ENCODE measurements at regions not wholly inside any gene's neighbourhood (a gene's known extent, or its start where the extent isn't known, plus 50 kb on each side); places are given as distances from the start of the nearest gene placed in this dataset.
A peak's percentile ranks its signal among the peaks of the same experiment; 100 is the strongest.
"Not testable (repeated sequence)": the region's sequence is repeated elsewhere in the genome, so short reads cannot be mapped to it uniquely, and the experiment has no call there.

DNA sequence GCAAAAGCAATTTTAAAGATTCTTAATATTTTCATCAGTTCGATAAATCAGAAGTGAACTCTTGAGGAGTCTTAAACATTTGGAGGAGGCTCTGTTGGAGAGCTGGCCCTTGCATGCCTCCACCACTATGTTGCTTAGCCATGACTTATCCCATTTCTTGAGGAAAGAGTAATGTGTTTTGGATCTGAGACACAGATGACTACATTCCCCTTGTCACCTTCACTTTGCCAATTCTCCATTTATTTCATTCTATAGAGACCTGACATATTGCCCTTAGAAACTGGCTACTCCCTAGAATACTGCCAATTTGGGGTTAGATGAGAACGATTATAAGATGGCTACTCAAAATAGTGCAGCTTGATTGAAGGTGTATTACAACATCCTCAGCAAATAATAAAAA, 157.4 kb upstream of the TMEM260 start:
- DNase-seq (ENCODE audit: low read depth in 3 of 3): no peak

DNA sequence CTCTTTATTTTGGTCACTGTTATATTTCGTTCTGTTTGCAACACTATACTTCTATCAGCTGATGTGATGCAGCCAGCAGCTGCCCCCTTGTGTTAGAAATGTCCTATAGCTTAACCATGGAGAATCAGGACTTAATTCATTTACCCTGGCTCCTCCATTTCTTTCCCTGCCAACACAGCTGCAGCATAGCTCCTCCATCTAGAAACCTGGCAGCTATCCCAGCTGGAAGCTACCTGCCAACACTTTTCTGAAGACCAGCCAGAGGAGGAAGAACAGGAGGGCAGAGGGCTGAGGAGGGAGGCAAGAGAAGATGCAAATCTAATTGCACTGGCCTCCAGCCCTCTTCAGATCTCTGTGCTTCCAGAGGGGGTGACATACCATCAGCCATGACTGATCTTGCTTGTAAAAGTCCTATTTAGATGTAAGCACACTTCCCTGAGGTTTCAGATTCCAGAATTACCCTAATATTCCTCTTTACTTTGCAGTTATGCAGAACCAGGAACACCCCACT, 156.8 kb upstream of the TMEM260 start:
- DNase-seq (ENCODE audit: low read depth in 3 of 3): no peak

DNA sequence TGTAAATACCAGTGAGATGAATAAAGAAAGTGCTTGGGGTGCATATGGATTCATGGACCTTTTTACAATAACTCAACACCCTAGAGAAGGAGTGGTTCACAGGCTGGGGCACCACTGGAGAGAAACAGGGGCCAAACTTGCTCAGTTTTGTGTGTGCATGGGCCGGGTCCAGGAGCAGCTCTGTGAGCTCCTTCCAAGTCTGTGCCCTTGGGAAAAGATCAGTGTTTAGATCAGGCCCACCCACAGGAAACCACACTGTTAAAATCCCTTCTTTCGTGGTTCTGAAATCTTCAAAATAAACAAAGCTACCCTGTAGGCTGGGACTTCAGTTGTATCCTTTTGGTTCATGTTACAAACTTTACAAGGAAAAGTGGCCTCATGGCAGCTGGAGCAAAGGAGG, 156.1 kb upstream of the TMEM260 start:
- DNase-seq (ENCODE audit: low read depth in 3 of 3): no peak

DNA sequence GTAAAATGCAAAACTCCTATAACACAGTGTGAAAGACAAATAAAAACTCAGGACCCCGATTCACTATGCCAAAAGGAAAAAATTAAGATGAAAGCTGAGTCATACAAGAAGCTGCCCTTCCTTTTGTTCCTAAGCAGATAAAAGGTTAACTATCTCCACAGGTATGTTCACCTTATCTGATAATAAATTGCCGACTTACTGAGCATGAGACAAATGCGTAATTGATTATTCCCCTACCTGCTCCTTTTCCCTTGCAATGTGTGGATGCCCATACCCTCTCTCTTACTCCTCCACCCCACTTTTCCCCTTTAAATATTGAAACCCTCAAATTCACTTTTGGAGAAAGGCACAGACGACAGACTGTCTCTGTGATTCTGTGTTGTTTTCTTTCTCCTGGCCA, 148.6 kb upstream of the TMEM260 start:
- no peak for DNase-seq (ENCODE audit: low read depth in 3 of 3)

DNA sequence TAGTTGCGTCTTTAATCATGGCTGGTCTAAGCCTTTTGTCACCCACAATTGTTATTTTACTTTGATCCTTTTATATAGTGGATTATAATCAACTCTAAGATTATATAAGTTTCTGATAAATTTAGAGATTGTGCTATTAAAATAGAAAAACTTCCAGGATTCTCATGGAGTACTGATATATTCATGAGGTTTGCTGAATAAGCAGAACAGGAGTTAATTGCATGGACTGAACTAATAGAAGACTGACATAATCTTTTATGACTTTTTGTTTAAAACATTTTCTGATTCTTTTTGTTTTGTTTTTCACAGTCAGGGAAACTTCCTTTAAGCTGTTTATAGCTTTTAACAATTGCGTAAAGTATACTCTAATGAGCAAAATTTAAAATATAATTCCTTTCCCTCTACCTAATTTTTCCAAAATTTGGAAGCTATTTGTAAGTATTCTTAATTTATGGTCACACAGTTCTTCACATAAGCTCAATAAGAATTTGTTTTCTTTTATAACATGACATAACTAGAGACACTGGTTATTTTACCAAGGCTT, 129.9 kb upstream of the TMEM260 start:
- DNase-seq (ENCODE audit: low read depth in 3 of 3): no peak

DNA sequence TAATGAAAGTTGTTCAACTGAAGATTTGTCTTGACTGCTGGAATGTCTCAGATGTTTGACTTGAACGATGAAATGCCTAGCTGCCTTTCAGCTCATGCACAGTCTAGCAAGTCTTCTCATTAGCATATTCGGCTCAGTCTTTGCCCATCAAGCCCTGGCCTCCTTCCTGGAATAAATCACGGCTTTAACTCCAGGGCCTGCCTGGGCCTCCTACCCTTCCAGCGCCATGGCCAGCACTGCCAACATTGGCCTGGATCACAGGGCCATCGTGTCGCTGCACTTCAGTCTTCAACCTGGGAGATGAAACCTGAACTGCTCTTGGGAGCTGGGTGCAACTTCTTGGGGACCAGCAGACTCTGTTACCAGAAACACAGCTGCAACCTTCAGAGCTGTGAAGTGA, 126.7 kb upstream of the TMEM260 start:
- no peak for DNase-seq (ENCODE audit: low read depth in 3 of 3)

DNA sequence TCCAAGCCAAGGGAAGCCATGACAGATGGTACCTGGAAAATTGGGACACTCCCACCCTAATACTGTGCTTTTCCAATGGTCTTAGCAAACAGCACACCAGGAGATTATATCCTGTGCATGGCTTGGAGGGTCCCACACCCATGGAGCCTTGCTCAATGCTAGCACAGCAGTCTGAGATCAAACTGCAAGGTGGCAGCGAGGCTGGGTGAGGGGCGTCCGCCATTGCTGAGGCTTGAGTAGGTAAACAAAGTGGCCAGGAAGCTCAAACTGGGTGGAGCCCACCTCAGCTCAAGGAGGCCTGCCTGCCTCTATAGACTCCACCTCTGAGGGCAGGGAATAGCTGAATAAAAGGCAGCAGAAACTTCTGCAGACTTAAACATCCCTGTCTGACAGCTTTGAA, 124.9 kb upstream of the TMEM260 start:
- not testable (repeated sequence) for DNase-seq (ENCODE audit: low read depth in 3 of 3)

DNA sequence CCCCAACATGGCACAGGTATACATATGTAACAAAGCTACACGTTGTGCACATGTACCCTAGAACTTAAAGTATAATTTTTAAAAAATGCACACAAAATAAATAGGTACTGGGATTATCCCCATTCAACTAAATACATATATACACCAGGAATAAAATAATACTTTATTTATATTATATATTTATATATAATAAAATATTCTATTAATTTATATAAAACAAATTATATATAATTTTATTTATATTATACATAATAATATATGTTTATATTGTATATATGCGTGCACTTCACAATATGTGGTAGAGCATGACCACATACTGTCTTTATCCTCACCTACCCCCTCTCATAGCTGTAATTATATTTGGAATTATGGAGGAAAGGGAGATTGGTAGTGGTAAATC, 119.1 kb upstream of the TMEM260 start:
- no peak for DNase-seq (ENCODE audit: low read depth in 3 of 3)

DNA sequence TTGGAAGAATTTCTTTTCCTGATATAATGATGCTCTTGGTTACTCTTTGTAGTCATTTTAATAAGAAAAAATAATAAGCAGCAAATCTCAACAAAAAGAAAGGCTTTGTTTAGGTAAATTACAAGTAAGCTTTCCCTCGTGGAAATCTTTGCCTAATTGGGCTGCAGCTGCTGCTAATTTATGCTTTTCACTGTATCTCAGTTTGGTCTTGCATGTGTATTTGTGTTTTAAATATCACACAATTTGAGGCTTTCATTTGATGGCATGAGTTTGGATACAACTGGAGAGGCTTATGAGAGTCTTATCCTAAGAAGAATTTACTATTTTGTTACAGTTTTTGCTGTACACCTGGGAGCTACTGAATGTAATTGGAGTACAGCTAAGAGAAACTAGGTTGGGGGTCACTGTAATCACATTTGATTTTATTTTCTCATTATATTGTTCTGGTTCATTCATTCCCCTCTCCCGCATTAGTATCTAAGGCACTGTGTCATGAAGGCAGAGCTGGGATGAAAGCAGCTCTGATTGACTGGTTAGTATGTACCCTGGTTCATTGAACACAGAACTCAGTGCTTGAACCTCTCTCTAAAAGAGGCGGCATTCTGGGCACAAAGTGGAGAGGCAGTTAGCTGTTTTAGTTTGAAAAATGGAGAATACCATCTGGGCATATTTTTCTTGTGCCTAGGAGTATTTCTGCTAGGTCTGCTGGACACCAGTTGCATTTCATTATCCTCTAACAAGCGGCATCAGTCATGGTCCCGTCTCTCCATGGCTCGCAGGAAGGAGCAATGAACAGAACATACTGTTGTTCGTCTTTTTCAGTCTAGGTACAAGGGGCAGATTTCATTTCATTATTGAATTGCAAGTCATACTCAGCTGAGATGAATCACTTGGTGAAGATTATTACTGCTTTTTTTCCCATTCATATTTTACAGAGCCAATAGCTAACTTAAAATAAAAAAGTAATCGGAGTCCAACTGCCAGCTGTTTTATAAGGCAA, 118.0 kb upstream of the TMEM260 start:
- DNase-seq (ENCODE audit: low read depth in 3 of 3): no peak

DNA sequence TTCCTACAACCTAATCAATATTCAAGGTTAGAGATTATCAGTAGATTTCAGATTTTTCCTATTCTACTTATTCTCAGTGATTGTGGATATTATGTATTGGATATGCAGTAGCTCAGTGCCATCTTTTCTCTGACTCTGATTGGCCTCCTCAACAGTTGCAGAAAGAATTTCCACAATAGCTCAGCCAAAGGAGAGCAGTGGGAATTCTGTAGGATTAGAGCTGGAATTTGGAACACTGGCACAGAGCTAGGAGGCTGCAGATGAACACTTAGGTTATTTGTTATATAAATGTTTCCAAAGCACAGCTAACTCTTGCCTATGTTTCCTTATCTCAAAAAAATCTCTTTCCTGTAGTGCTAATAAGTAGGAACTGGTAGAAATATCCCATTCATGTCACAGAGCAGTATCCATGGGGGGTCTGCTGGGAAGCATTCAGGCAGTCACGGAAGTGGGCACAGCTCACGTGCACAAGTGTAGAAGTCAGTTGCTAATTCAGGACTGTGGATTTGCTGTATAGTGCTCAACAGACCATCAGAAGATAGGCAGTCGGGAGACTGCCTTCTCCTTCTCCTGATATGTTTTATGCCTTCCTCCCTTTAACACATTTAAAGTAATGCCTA, 116.2 kb upstream of the TMEM260 start:
- DNase-seq (ENCODE audit: low read depth in 3 of 3): no peak

DNA sequence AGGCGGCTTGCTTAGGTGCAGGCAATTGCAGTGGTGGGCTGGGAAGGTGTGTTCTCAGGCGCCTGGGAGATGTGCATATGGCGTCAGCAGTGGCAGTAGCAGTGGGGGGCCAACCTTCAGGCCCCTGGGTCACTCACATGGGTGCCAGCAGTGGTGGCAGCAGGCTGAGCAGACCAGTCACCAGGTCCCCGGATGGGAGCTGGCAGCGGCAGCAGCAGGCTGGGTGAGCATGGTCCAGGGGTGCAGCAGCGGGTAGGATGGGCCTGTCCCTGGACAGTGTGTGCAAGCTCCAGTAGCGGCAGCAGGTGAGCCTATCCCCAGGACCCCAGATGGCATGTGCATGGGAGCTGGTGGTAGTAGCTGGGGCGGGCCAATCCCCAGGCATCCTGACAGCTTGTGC, 108.5 kb upstream of the TMEM260 start:
- DNase-seq (ENCODE audit: low read depth in 3 of 3): no peak

DNA sequence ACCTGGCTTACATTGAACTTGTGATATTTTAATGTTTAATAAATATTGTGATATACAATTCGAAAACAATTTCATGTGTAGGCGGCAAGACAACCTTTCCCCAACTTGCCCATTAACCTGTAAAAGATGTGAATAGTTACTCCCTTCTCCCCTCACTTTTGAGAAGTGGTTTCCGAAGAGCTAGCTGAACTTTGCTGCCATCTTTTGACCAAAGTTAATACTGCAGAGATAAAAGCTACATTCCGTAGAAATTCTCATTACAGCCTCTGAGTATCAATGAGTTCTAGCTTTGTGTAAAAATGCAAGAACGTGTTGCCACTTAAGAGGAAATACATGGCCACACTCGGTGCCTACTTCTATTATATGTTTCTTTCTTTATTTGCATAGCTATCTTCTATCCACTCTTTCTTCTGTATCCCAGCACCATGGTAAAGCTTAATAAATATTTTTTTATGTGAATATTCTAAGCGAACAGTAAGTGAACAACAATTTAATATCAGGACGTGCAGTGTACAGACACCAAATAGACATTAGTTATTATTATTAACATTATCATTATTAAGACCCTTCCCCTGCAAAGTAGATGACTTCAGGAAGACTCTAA, 105.1 kb upstream of the TMEM260 start:
- DNase-seq (ENCODE audit: low read depth in 3 of 3): no peak

DNA sequence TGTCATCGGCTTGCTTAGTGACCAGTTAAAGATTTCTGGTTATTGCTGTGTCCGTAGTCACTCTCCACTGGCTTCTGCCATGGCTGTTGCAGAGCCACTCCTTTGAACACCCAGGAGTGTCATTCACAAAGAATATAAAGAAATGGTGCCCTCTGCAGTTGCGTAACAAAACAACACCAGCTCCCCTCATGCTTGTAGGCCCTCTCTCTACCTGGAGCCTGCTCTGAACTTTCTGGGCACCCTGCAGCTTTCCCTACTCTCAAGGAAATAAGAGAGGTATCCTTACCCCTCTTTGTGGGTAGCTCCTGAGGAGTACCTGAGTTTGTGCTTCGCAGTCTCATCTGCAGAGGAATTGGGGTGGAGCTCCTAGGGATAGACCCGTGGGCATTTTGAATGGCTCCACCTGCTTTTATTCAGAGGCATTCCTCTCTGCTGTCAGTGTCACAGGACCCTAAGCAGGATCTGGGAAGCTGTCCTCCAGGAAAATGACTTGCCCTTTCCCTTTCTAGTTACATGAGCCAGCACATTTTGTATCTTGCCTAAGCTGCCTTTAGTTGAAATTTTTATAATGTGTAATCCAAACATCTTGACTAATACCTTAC, 97.2 kb upstream of the TMEM260 start:
- DNase-seq (ENCODE audit: low read depth in 3 of 3): no peak

DNA sequence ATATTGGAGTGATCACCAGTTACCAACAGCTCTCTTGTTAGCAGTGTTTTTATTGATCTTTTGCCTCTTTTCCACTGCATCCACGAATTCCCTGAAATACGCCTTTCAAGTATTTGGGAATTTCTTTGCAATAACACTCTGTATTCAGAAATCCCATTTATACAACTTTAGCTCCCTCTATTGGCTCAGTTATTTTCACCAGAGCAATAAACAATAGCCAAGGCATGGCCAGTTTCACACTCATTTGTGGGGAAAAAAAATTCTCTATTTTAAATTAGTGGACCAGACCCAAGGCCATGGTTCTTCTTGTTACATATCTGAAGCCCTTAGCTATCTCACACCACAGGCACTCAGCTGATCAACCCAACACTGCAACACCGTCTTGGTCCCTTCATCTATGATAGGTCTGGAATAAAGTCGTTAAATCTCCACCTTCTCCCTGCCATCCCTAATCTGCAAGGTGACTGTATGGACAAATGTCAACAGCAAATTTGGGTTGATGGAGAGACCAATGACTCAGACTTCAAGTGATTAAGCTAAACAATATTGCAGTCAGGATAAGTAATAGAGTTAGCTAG, 92.4 kb upstream of the TMEM260 start:
- no peak for DNase-seq (ENCODE audit: low read depth in 3 of 3)

DNA sequence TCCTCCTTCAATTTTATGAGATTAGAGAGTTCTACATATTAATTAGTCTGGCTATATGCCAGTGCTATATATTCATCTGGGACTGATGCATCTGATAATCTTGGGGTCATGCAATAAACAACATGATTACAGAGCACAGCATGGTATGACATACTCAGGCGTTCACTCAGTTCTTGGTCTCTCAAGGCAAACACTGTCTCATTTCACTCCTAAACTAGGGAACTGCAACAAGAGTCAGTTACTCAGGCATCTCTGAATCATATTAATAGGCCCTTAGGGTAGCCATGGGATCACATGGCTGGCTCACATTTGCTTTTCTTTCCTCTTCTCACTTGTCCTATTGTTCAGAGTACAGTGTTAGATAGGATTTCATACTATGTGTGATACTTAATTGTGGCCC, 91.8 kb upstream of the TMEM260 start:
- DNase-seq (ENCODE audit: low read depth in 3 of 3): no peak

DNA sequence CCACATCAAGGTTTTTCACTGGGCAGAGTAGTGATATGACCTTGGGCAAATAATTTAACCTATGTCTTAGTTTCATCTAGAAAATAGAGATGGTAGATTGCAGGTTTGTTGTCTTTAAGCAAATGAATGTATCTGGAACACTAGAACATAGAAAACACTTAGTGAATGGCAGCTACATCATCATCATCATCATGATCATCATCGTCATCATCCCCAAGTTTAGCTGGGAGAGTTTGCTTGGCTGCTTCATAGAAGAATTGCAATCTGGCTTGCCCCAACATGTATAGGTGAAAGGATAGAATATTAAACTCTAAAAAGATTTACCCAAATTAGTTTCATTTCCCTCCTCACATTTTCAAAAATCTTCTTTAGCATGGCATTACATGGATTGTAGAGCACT, 91.3 kb upstream of the TMEM260 start:
- no peak for DNase-seq (ENCODE audit: low read depth in 3 of 3)

DNA sequence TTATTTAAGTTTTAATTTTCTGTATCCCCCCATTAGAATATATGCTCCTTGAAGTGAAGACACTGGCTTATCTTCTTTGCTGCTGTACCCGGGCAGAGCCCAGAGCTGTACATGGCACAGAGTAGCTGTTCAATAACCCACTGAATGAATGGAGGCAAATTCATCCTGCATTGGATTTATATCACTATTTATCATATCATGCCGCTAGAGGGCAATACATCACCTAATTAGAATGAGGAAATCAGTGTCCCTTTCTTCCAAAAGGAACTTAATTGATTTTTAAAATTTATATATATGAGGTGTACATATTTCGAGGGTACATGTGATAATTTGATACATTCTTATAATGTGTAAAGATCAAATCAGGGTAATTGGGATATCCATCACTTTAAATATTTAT, 89.2 kb upstream of the TMEM260 start:
- DNase-seq (ENCODE audit: low read depth in 3 of 3): no peak

DNA sequence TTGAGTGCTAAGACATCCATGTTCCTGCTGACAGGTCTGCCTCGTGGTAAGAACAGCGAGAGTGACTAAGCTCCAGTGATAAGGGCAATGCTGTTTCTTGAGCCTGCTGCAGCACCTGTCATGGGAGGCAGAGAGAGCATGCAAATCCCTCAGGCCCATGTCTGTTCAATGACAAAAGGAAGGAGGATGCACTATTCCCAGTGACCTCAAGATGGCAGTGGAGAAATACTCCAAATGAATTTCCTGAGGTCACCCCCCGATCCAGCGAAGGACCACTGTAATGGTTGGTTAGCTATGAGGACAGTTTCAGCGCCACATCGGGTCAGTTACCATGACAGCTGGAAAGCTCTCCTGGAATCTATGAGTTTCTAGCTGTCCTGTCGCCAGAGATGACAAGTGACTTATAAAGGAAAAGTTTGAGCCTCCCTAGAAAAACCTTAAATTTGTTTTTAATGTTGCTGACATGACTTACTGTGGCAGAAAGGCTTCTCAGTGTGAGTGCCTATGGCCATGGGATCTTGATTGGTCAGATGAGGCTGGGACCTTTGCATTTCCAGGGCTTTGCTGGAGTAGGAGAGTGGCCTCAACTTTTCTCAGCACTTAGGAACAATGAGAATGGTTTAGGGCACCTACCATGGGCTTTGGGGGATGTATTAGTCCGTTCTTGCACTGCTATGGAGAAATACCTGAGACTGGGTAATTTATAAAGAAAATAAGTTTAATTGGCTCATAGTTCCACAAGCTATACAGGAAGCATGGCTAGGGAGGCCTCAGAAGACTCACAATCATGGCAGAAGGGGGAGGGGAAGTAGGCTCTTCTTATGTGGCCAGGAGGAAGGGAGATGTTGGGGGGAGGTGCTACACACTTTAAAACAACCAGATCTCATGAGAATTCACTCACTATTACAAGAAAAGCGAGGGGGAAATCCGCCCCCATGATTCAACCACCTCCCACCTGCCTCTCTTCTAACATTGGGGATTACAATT, 88.0 kb upstream of the TMEM260 start:
- peak in 1 of 3 experiments; percentile 1 for DNase-seq (ENCODE audit: low read depth in 3 of 3)

DNA sequence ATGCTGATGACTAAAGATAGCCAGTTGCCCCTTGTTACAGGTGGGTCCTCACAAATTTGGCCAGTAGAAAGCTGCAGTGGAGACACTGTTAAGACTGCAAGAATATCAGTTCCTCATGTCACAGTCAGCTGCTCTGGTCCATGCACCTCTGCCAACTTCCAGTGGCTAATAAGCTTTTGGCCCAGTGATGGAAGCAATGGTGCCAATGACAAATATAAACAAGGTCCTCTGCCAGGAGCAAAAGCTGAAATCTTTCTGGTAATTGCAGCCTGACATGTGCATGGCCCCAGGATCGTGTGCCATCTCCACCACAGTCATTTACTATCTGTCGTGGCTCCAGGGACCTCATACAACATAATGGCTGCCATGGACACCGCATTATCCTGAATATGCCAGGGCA, 85.4 kb upstream of the TMEM260 start:
- no peak for DNase-seq (ENCODE audit: low read depth in 3 of 3)

DNA sequence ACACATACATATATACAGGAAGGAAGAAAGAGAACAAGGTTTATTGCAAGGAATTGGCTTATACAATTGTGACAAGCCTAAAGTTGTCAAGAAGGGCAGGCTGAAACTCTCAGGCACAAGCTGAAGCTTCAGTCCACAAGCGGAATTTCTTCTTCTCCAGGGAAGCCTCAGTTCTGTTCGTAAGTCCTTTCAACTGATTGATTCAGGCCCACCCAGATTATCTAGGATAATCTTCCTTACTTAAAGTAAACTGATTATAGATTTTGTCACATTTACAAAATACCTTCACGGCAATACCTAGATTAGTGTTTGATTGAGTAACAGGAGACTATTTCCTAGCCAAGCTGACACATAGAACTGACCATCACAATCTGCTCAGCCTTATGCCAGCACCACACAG, 81.5 kb upstream of the TMEM260 start:
- no peak for DNase-seq (ENCODE audit: low read depth in 3 of 3)

All from stimulated activated CD4-positive, alpha-beta T cell treated with anti-CD3 and anti-CD28 coated beads, TNF-alpha, amount 100 ng/mL, for 4 hours (primary cell).